ENCODE measurements at regions not wholly inside any gene's neighbourhood (a gene's known extent, or its start where the extent isn't known, plus 50 kb on each side); places are given as distances from the start of the nearest gene placed in this dataset.

DNA sequence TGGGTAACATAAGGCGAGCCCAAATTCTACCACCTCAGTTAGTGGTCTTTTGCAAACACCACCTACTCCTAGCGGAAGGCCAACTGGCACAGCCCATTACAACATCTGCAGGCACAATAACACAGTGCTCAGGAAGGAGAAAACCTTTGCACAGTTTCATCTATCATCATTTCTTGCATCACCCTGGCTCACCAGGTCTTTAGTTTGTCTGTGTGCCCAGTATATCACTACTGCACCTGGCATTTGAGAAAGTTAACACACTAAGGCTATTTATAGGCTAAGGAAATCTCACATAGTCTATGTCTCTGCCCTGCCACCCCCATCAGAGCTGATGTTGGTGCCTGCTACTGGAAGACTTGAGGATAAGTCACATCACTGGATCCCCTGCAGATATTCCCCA is 484.0 kb downstream of the SATB2 start:
- WGBS, 4 donors, result 62 to 93% (median 77%) methylated on average over 2 of the region's 2 CpGs
- intact Hi-C loops (cut with DNase I), result no loop called here
- Histone ChIP-seq H3K4me3 (no peak overlapping the region), H3K4me1 (replicated peaks in 1 of 2) (no peaks in the 10 kb centered on the region), H3K27ac (no peak overlapping the region), H3K27me3 (no peaks in the 10 kb centered on the region), H3K9me3 (replicated peaks in 1 of 3) (no peaks in the 10 kb centered on the region), H3K36me3 (replicated peaks in 1 of 2) (no peaks in the 10 kb centered on the region)
- no peak for TF ChIP-seq POLR2A (IDR thresholded peaks at IDR 0.05)
- TF ChIP-seq, protein P1, sequence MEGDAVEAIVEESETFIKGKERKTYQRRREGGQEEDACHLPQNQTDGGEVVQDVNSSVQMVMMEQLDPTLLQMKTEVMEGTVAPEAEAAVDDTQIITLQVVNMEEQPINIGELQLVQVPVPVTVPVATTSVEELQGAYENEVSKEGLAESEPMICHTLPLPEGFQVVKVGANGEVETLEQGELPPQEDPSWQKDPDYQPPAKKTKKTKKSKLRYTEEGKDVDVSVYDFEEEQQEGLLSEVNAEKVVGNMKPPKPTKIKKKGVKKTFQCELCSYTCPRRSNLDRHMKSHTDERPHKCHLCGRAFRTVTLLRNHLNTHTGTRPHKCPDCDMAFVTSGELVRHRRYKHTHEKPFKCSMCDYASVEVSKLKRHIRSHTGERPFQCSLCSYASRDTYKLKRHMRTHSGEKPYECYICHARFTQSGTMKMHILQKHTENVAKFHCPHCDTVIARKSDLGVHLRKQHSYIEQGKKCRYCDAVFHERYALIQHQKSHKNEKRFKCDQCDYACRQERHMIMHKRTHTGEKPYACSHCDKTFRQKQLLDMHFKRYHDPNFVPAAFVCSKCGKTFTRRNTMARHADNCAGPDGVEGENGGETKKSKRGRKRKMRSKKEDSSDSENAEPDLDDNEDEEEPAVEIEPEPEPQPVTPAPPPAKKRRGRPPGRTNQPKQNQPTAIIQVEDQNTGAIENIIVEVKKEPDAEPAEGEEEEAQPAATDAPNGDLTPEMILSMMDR (IDR thresholded peaks at IDR 0.05), result no peak
- no peak for DNase-seq

GRCh38 chr2:198973181-198973580 is 484.6 kb downstream of the SATB2 start:
- no peaks in the 10 kb centered on the region for H3K9me3 ChIP-seq (replicated peaks in 1 of 3)
- no peak for TF ChIP-seq POLR2A (IDR thresholded peaks at IDR 0.05)
- TF ChIP-seq, protein P1 (IDR thresholded peaks at IDR 0.05), result no peak
- WGBS, 4 donors, result 59 to 100% (median 72%) methylated on average over 2 to 3 of the region's 3 CpGs
- no peaks in the 10 kb centered on the region for H3K36me3 ChIP-seq (replicated peaks in 1 of 2)
- intact Hi-C loops (cut with DNase I), result no loop called here
- no peaks in the 10 kb centered on the region for H3K27me3 ChIP-seq
- H3K4me1 ChIP-seq (replicated peaks in 1 of 2), result no peaks in the 10 kb centered on the region
- DNase-seq, result peak in 1 of 7 donors; percentile 55
- H3K4me3 ChIP-seq, result no peak overlapping the region
- H3K27ac ChIP-seq, result no peak overlapping the region

GRCh38 chr2:198968545-198968944 is 489.2 kb downstream of the SATB2 start:
- H3K4me3 ChIP-seq, result no peak overlapping the region
- H3K27ac ChIP-seq, result no peak overlapping the region
- no peaks in the 10 kb centered on the region for H3K9me3 ChIP-seq (replicated peaks in 1 of 3)
- H3K4me1 ChIP-seq (replicated peaks in 1 of 2), result no peaks in the 10 kb centered on the region
- H3K27me3 ChIP-seq, result no peaks in the 10 kb centered on the region
- 83 to 90% (median 83%) methylated on average over 2 of the region's 2 CpGs for WGBS, 4 donors
- DNase-seq, result no peak
- H3K36me3 ChIP-seq (replicated peaks in 1 of 2), result no peaks in the 10 kb centered on the region
- TF ChIP-seq, protein P1 (IDR thresholded peaks at IDR 0.05), result no peak
- intact Hi-C loops (cut with DNase I), result no loop called here

DNA sequence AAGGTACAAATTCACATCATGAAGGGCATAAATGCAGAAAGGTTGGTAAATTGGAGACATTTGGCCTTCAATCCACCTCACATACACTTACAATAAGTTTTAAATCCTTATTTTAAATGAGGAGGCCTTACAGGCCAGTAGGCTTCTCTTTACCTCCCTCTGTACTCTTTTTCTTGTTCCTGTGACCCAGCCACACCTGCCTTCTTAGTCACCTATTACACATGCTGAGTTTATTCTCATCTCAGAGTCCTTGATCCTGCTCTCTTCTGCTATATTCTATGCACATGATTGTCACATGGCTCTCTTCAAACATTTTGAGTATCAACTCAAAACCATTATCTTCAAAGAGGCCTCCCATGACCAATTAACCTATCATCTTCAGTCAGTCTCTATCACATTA is 491.5 kb downstream of the SATB2 start:
- H3K9me3 ChIP-seq (replicated peaks in 1 of 3), result no peaks in the 10 kb centered on the region
- TF ChIP-seq, protein P1 (IDR thresholded peaks at IDR 0.05), result no peak
- no peak for TF ChIP-seq POLR2A (IDR thresholded peaks at IDR 0.05)
- no peak overlapping the region for H3K4me3 ChIP-seq
- H3K36me3 ChIP-seq (replicated peaks in 1 of 2), result no peaks in the 10 kb centered on the region
- H3K4me1 ChIP-seq (replicated peaks in 1 of 2), result no peaks in the 10 kb centered on the region
- intact Hi-C loops (cut with DNase I), result no loop called here
- no peaks in the 10 kb centered on the region for H3K27me3 ChIP-seq
- DNase-seq, result no peak
- no peak overlapping the region for H3K27ac ChIP-seq
